IPS-20b (cell line): ENCODE measurements at regions not wholly inside any gene's neighbourhood (a gene's known extent, or its start where the extent isn't known, plus 50 kb on each side); places are given as distances from the start of the nearest gene placed in this dataset.
"Not testable (repeated sequence)": the region's sequence is repeated elsewhere in the genome, so short reads cannot be mapped to it uniquely, and the experiment has no call there.

Experiments used
- H3K27ac ChIP-seq: one replicate; pipeline ENCODE4 v1.5.1; 2013; ENCODE audit warnings: low read length
- H3K27me3 ChIP-seq: 2 replicates; pipeline ENCODE4 v1.6.1; 2013; ENCODE audit warnings: mild to moderate bottlenecking, low read length, inconsistent platforms; ENCODE audit not compliant: insufficient read depth
- H3K36me3 ChIP-seq: 2 replicates; pipeline ENCODE4 v1.6.1; 2013; ENCODE audit warnings: low read depth, mild to moderate bottlenecking, inconsistent platforms, low read length, moderate library complexity; ENCODE audit not compliant: insufficient read depth
- H3K4me1 ChIP-seq: 2 replicates; pipeline ENCODE4 v1.6.1; 2013; ENCODE audit warnings: mild to moderate bottlenecking, control low read depth, inconsistent platforms, low read length, moderate library complexity; ENCODE audit not compliant: insufficient read depth
- H3K4me3 ChIP-seq: 2 replicates; pipeline ENCODE4 v1.5.1; 2013; ENCODE audit warnings: mild to moderate bottlenecking, low read length, inconsistent platforms
- H3K9ac ChIP-seq: 2 replicates; pipeline ENCODE4 v1.6.1; 2013; ENCODE audit warnings: low read depth, mild to moderate bottlenecking, inconsistent platforms, low read length, moderate library complexity
- H3K9me3 ChIP-seq: 2 replicates; pipeline ENCODE4 v1.6.1; 2013; ENCODE audit warnings: mild to moderate bottlenecking, low read depth, low read length, inconsistent platforms; ENCODE audit not compliant: insufficient read depth

GRCh38 chr2:439077-439476 lies 151.2 kb upstream of the ALKAL2 start:
- Histone ChIP-seq H3K4me1 (no peaks in the 10 kb centered on the region; the same call in 1 of the 2 replicates), H3K27me3 (no peaks in the 10 kb centered on the region; the same call in 1 of the 2 replicates), H3K36me3 (no peaks in the 10 kb centered on the region), H3K27ac (no peak overlapping the region), H3K9ac (no peak overlapping the region), H3K4me3 (no peak overlapping the region), H3K9me3 (no peaks in the 10 kb centered on the region)

- Histone ChIP-seq H3K9me3 (no peaks in the 10 kb centered on the region), H3K4me3 (no peak overlapping the region), H3K27ac (no peak overlapping the region), H3K27me3 (no peaks in the 10 kb centered on the region; the same call in 1 of the 2 replicates), H3K9ac (no peak overlapping the region), H3K36me3 (no peaks in the 10 kb centered on the region), H3K4me1 (no peaks in the 10 kb centered on the region; the same call in 1 of the 2 replicates)
These were observed 150.0 kb upstream of the ALKAL2 start for GRCh38 chr2:437756-438393.

DNA sequence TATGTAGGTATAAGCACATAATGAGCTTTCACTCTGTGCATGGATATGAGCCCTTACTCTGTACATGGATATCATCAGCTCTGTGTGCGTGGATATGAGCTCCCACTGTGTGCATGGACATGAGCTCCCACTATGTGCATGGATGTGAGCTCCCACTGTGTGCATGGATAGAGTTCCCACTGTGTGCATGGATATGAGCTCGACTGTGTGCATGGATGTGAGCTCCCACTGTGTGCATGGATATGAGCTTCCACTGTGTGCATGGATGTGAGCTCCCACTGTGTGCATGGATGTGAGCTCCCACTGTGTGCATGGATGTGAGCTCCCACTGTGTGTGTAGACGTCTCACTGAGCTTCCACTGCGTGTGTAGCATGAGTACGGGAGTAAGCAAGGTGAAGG lies 149.3 kb upstream of the ALKAL2 start:
- H3K4me1 ChIP-seq, result no peaks in the 10 kb centered on the region; the same call in 1 of the 2 replicates
- H3K27ac ChIP-seq, result no peak overlapping the region
- H3K4me3 ChIP-seq, result no peak overlapping the region

DNA sequence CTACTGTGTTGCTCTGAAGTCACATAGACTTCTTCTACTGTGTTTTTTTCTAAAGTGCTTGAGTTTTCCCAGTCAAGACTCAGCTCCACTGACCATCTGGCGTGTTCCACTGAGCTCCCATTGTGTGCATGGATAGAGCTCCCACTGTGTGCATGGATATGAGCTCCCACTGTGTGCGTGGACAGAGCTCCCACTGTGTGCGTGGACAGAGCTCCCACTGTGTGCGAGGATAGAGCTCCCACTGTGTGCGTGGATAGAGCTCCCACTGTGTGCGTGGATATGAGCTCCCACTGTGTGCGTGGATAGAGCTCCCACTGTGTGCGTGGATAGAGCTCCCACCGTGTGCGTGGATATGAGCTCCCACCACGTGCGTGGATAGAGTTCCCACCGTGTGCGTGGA lies 148.3 kb upstream of the ALKAL2 start:
- no peaks in the 10 kb centered on the region for H3K9me3 ChIP-seq
- no peak overlapping the region for H3K4me3 ChIP-seq
- no peak overlapping the region for H3K27ac ChIP-seq
- H3K36me3 ChIP-seq, result no peaks in the 10 kb centered on the region
- no peak overlapping the region for H3K9ac ChIP-seq
- H3K4me1 ChIP-seq, result no peaks in the 10 kb centered on the region; the same call in 1 of the 2 replicates
- no peaks in the 10 kb centered on the region; the same call in 1 of the 2 replicates for H3K27me3 ChIP-seq

More for the DNA sequence above, 149.3 kb upstream of the ALKAL2 start:
- no peaks in the 10 kb centered on the region for H3K9me3 ChIP-seq
- no peaks in the 10 kb centered on the region; the same call in 1 of the 2 replicates for H3K27me3 ChIP-seq
- no peaks in the 10 kb centered on the region for H3K36me3 ChIP-seq
- H3K9ac ChIP-seq, result no peak overlapping the region

DNA sequence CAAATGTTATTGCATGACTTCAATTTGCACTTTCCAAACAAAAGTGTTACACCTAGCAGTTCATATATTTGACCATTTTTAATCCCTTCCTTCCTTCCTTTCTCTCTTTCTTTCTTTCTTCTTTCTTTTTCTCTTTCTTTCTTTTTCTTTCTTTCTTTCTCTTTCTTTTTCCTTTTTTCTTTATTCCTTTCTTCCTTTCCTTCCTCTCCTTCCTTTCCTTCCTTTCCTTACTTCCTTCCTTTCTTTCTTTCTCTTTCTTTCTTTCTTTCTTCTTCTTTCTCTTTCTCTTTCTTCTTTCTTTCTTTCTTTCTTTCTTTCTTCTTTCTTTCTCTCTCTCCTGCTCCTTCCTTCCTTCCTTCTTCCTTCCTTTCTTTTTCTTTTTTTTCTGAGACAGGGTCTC lies 146.7 kb upstream of the ALKAL2 start:
- Histone ChIP-seq H3K9ac (no peak overlapping the region), H3K9me3 (no peaks in the 10 kb centered on the region), H3K4me3 (no peak overlapping the region), H3K36me3 (no peaks in the 10 kb centered on the region), H3K27me3 (no peaks in the 10 kb centered on the region), H3K27ac (no peak overlapping the region), H3K4me1 (no peaks in the 10 kb centered on the region; the same call in 1 of the 2 replicates)

DNA sequence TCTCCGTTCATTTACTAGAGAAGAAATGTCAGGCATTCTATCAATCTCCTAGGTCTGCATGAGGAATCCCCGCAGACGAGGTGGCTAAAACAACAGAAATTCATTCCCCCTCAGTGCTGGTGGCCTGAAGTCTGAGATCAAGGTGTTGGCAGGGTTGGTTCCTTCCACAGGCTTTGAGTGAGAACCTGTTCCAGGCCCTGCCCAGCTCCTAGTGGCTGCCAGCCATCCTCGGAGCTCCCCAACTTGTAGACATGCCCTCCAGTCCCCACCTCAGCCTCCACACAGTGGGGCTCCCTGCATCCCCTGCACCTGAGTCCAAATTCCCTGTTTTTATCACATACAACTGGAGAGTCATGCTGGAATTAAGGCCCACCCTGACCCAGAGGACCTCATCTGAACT lies 145.3 kb upstream of the ALKAL2 start:
- H3K9me3 ChIP-seq, result no peaks in the 10 kb centered on the region
- no peaks in the 10 kb centered on the region; the same call in 1 of the 2 replicates for H3K4me1 ChIP-seq
- H3K27me3 ChIP-seq, result no peaks in the 10 kb centered on the region
- no peak overlapping the region for H3K9ac ChIP-seq
- H3K27ac ChIP-seq, result no peak overlapping the region
- H3K36me3 ChIP-seq, result no peaks in the 10 kb centered on the region
- H3K4me3 ChIP-seq, result no peak overlapping the region

- no peaks in the 10 kb centered on the region for H3K27me3 ChIP-seq
- H3K9me3 ChIP-seq, result no peaks in the 10 kb centered on the region
- no peaks in the 10 kb centered on the region; the same call in 1 of the 2 replicates for H3K4me1 ChIP-seq
- no peak overlapping the region for H3K4me3 ChIP-seq
- no peaks in the 10 kb centered on the region for H3K36me3 ChIP-seq
- H3K27ac ChIP-seq, result no peak overlapping the region
- H3K9ac ChIP-seq, result no peak overlapping the region
These were observed 142.6 kb upstream of the ALKAL2 start for GRCh38 chr2:430291-431040.

DNA sequence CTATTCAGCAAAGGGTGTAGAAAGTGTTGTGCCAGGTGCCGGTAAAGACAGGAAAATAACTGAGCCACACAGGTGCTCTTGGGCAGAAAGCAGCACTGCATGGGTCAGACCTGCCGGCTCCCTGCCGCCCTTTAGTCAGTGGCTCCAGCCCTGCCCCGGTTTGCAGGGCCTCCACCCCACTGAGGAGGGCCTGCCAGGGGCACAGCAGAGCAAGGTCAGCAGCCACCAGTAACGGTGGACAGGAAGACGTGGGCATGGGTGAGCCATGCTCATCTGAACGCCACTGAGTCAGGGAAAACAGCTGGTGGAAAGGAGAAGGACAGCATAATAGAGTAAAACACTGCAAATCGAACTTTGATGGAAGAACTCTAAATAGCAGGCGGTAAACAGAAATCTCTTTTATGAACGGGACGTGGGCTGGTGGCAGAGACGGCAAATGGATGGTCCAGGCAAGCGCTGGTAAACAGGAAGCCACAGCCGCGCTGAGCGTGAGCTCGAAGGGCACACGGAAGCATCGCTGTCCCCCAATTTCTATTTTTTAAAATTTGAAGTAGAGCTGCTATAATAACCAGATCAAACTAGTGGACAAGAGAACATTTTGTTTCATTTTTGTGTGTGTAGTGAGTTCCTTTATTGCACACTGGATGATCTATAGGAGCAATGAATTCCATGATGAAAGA lies 141.8 kb upstream of the ALKAL2 start:
- Histone ChIP-seq H3K27me3 (no peaks in the 10 kb centered on the region), H3K27ac (no peak overlapping the region), H3K36me3 (no peaks in the 10 kb centered on the region), H3K9me3 (no peaks in the 10 kb centered on the region), H3K9ac (no peak overlapping the region), H3K4me3 (no peak overlapping the region), H3K4me1 (no peaks in the 10 kb centered on the region; the same call in 1 of the 2 replicates)

DNA sequence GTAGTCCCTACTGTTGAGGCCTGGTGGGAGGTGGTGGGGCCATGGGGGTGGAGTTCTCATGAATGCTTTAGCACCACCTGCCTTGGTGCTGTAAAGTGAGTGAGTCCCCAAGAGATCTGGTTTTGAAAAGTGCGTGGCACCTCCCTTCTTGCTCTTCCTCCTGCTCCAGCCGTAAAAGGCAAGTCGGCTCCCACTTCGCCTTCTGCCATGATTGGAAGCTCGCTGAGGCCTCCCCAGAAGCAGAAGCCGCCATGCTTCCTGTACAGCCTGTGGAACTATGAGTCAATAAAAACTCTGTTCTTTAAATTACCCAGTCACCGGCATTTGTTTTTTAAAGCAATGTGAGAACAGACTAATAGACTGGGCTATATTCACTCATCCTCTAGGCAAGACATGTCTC lies 141.3 kb upstream of the ALKAL2 start:
- H3K9me3 ChIP-seq, result no peaks in the 10 kb centered on the region
- H3K9ac ChIP-seq, result no peak overlapping the region
- no peak overlapping the region for H3K27ac ChIP-seq

GRCh38 chr2:428591-428990 lies 140.7 kb upstream of the ALKAL2 start:
- H3K27me3 ChIP-seq, result no peaks in the 10 kb centered on the region
- no peaks in the 10 kb centered on the region for H3K9me3 ChIP-seq
- no peak overlapping the region for H3K27ac ChIP-seq
- no peak overlapping the region for H3K9ac ChIP-seq
- no peaks in the 10 kb centered on the region for H3K36me3 ChIP-seq
- no peaks in the 10 kb centered on the region; the same call in 1 of the 2 replicates for H3K4me1 ChIP-seq
- no peak overlapping the region for H3K4me3 ChIP-seq

More for the DNA sequence above, 141.3 kb upstream of the ALKAL2 start:
- Histone ChIP-seq H3K4me3 (no peak overlapping the region), H3K4me1 (no peaks in the 10 kb centered on the region; the same call in 1 of the 2 replicates), H3K36me3 (no peaks in the 10 kb centered on the region), H3K27me3 (no peaks in the 10 kb centered on the region)

DNA sequence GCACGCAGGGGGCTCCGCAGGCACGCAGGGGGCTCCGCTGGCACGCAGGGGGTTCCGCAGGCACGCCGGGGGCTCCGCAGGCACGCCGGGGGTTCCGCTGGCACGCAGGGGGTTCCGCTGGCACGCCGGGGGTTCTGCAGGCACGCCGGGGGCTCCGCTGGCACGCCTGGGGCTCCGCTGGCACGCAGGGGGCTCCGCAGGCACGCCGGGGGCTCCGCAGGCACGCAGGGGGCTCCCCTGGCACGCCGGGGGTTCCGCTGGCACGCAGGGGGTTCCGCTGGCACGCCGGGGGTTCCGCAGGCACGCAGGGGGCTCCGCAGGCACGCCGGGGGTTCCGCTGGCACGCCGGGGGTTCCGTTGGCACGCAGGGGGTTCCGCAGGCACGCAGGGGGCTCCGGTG lies 138.8 kb upstream of the ALKAL2 start:
- H3K9me3 ChIP-seq, H3K4me1 ChIP-seq, H3K9ac ChIP-seq, H3K27ac ChIP-seq, H3K27me3 ChIP-seq, H3K36me3 ChIP-seq, H3K4me3 ChIP-seq: not testable (repeated sequence)
